Testis (tissue), 2 donors: ENCODE measurements at regions not wholly inside any gene's neighbourhood (a gene's known extent, or its start where the extent isn't known, plus 50 kb on each side); places are given as distances from the start of the nearest gene placed in this dataset.

Source experiments
- DNase-seq: peaks from one replicate; pipeline ENCODE4 v3.0.0-alpha.2; 2019
- H3K27ac ChIP-seq, 2 donors: fragments of 200-600 bp; sonication (generic); one replicate each; pipeline ENCODE4 v1.5.1; 2019
- H3K27me3 ChIP-seq: fragments of 200-600 bp; sonication (generic); one replicate; pipeline ENCODE4 v1.5.1; 2019
- H3K36me3 ChIP-seq: fragments of 200-600 bp; sonication (generic); one replicate; pipeline ENCODE4 v1.5.1; 2017; ENCODE audit warnings: low read depth; ENCODE audit errors: missing control alignments
- H3K4me1 ChIP-seq: fragments of 200-600 bp; sonication (generic); one replicate; pipeline ENCODE4 v1.5.1; 2019
- H3K4me3 ChIP-seq, 2 donors: fragments of 200-600 bp; sonication (generic); one replicate each; pipeline ENCODE4 v1.5.1; 2017 to 2019
- H3K9me3 ChIP-seq: fragments of 200-600 bp; sonication (generic); one replicate; pipeline ENCODE4 v1.5.1; 2017
- CTCF ChIP-seq, 3 experiments: fragments of 450-650 bp in 2 of 3; fragments of 200-600 bp in 1 of 3; sonication (generic) in 1 of 3; IDR thresholded peaks; one replicate each; pipeline ENCODE4 v1.5.1; 2016 to 2019; ENCODE audit warnings: antibody characterized with exemption in 3 of 3, mild to moderate bottlenecking in 2 of 3, moderate library complexity in 1 of 3
- POLR2A ChIP-seq: fragments of 450-650 bp; IDR thresholded peaks from one replicate; pipeline ENCODE4 v1.6.1; 2017; ENCODE audit warnings: antibody characterized with exemption, mild to moderate bottlenecking, moderate library complexity
- WGBS, 2 donors: methylation state at CpG; one replicate each; pipeline ENCODE4 v1.1.5; 2018; 5-methylcytosine and 5-hydroxymethylcytosine counted together
- intact Hi-C: fragments of 100-400 bp; cut with DNase I; formaldehyde crosslinking; loops from one replicate; pipeline ENCODE4 v1.15.1; 2023; ENCODE audit warnings: low total_unique reads

DNA sequence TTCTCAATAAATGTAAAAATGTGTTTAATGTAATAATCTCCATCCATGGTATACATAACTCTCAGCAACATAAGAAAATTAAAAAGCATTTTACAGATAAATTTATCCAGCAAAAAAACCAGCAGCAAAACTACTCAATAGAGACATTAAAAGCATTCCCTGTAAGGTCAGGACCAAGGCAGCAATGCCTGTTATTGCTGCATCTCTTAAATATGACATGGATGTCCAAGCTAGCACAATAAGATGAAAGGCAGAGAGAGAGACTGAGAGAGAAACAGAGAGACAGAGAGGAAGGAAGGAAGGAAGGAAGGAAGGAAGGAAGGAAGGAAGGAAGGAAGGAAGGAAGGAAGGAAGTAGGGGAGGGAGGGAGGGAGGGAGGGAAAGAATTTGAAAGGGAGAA is 289.0 kb upstream of the PAPPA start:
- Histone ChIP-seq H3K27ac (no peak overlapping the region), H3K4me3 (no peak overlapping the region), H3K4me1 (no peaks in the 10 kb centered on the region), H3K36me3 (no peaks in the 10 kb centered on the region), H3K27me3 (no peaks in the 10 kb centered on the region), H3K9me3 (no peaks in the 10 kb centered on the region)
- intact Hi-C loops = no loop called here
- no peak for DNase-seq
- TF ChIP-seq POLR2A (no peak), CTCF (IDR thresholded peaks at IDR 0.05) (no peak)

DNA sequence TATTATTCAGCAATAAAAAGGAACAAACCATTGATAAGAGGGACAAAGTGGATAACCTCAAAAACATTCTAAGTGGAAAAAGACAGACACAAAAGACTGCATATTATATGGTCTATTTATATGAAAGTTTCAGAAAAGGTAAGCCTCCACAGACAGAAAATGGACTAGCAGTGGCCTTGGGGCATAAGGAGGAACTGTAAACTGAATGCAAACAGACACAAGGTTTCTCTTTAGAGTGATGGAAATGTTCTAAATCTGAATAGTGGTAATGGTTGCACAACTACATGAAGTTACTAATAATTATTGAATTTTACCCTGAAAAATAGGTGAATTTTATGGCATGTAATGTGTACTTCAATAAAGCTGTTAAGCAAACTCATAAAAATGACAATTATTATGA is 286.3 kb upstream of the PAPPA start:
- H3K4me3 ChIP-seq = no peak overlapping the region
- TF ChIP-seq CTCF (IDR thresholded peaks at IDR 0.05) (no peak), POLR2A (no peak)
- H3K27ac ChIP-seq = no peak overlapping the region
- intact Hi-C loops = no loop called here
- no peaks in the 10 kb centered on the region for H3K36me3 ChIP-seq
- H3K4me1 ChIP-seq = no peaks in the 10 kb centered on the region
- no peaks in the 10 kb centered on the region for H3K9me3 ChIP-seq
- no peak for DNase-seq
- H3K27me3 ChIP-seq = no peaks in the 10 kb centered on the region

- Histone ChIP-seq H3K4me3 (no peak overlapping the region), H3K4me1 (no peaks in the 10 kb centered on the region), H3K27me3 (no peaks in the 10 kb centered on the region), H3K27ac (no peak overlapping the region), H3K9me3 (no peaks in the 10 kb centered on the region), H3K36me3 (no peaks in the 10 kb centered on the region)
- TF ChIP-seq POLR2A (no peak), CTCF (IDR thresholded peaks at IDR 0.05) (no peak)
- intact Hi-C loops = no loop called here
- no peak for DNase-seq
- WGBS, 2 donors = 75 to 92% methylated on average over 2 to 3 of the region's 3 CpGs
Observed at GRCh38 chr9:115877852-115878438, 275.6 kb upstream of the PAPPA start.

DNA sequence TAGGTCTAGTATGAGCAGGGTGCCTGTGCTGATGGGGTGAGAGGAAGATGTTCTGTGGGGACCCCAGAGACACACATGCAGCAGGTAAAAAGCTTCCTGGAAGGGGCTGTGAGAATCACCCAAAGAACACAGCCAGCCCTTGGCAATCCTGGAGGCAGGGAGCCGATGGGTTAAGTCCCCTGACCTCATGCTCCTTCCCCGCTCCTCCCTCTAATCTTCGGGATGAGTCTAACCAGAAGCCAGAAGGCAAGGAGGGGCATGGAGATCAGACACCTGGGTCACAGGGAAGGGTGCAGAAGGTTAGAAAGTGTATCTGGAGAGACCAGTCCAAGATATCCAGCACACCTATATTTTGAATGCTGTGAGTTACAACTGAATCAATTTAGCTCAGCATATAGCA is 274.1 kb upstream of the PAPPA start:
- intact Hi-C loops = no loop called here

More for the DNA sequence above, 274.1 kb upstream of the PAPPA start:
- no peaks in the 10 kb centered on the region for H3K27me3 ChIP-seq
- H3K27ac ChIP-seq = no peak overlapping the region
- no peaks in the 10 kb centered on the region for H3K4me1 ChIP-seq
- no peak for DNase-seq
- H3K9me3 ChIP-seq = no peaks in the 10 kb centered on the region
- no peaks in the 10 kb centered on the region for H3K36me3 ChIP-seq
- TF ChIP-seq CTCF (IDR thresholded peaks at IDR 0.05) (no peak), POLR2A (no peak)
- H3K4me3 ChIP-seq = no peak overlapping the region
- 45 to 57% methylated on average over 3 of the region's 3 CpGs for WGBS, 2 donors
